IPS-20b (cell line): ENCODE measurements at regions not wholly inside any gene's neighbourhood (a gene's known extent, or its start where the extent isn't known, plus 50 kb on each side); places are given as distances from the start of the nearest gene placed in this dataset.

Experiments used
- H3K27ac ChIP-seq: one replicate; pipeline ENCODE4 v1.5.1; 2013; ENCODE audit warnings: low read length
- H3K27me3 ChIP-seq: 2 replicates; pipeline ENCODE4 v1.6.1; 2013; ENCODE audit warnings: mild to moderate bottlenecking, low read length, inconsistent platforms; ENCODE audit not compliant: insufficient read depth
- H3K36me3 ChIP-seq: 2 replicates; pipeline ENCODE4 v1.6.1; 2013; ENCODE audit warnings: low read depth, mild to moderate bottlenecking, inconsistent platforms, low read length, moderate library complexity; ENCODE audit not compliant: insufficient read depth
- H3K4me1 ChIP-seq: 2 replicates; pipeline ENCODE4 v1.6.1; 2013; ENCODE audit warnings: mild to moderate bottlenecking, control low read depth, inconsistent platforms, low read length, moderate library complexity; ENCODE audit not compliant: insufficient read depth
- H3K4me3 ChIP-seq: 2 replicates; pipeline ENCODE4 v1.5.1; 2013; ENCODE audit warnings: mild to moderate bottlenecking, low read length, inconsistent platforms
- H3K9ac ChIP-seq: 2 replicates; pipeline ENCODE4 v1.6.1; 2013; ENCODE audit warnings: low read depth, mild to moderate bottlenecking, inconsistent platforms, low read length, moderate library complexity
- H3K9me3 ChIP-seq: 2 replicates; pipeline ENCODE4 v1.6.1; 2013; ENCODE audit warnings: mild to moderate bottlenecking, low read depth, low read length, inconsistent platforms; ENCODE audit not compliant: insufficient read depth

DNA sequence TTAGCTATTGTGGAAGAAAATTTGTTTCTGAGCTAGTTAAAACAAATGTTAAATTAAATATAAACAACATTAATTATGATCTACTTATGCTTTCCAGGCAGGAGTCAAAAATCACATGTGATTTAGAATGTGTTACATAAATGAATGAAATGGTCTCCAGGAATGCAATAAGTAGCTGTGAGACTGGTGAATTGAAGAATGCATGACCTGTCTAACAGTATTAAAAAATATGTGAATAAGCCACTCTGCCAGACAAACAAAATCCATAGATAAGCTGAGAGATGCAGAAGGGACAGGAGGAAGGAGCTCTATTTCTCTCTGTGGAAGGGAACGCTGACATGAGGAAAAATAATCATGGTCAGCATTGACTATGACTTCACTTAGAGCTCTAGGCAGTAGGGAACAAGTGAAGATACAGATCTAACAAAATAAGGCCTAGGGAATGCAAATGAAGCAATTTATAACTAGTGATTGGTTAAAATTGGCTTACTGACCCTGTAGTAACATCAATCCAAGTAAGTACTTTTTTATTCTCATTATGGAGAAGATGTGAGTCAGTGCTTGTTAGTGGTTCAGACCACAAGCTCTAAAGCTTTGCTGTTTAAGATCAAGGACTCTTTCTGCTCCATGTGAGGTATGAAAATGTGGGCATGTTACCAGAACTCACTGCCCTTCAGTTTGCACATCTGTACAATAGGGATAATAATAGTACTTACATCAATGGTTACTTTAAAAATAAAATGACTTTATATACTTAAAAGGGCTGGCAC is 432.6 kb downstream of the MMUT start:
- Histone ChIP-seq H3K9me3 (no peaks in the 10 kb centered on the region; the same call in 1 of the 2 replicates), H3K9ac (no peak overlapping the region), H3K27me3 (no peaks in the 10 kb centered on the region), H3K4me3 (no peak overlapping the region), H3K36me3 (no peaks in the 10 kb centered on the region), H3K4me1 (no peaks in the 10 kb centered on the region), H3K27ac (no peak overlapping the region)

DNA sequence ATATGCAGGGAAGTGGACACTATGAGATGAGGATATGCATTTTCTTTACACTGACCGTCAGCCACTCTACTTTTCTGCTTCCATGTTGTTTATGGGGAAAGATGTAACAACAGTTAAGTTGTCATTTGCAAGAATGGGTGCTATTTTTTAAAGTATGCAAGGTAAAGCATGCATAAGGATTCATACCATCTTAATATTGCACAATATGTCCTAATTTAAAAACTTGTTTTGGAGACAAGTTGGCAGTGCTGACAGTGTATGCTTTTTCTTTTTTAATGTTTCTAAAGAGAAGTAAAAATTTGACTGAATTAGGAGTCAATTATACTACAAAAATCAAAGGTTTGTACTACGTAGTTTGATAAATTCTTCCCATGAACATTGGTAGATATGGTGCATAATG is 435.4 kb downstream of the MMUT start:
- Histone ChIP-seq H3K27ac (no peak overlapping the region), H3K4me3 (no peak overlapping the region), H3K9me3 (peaks cover 3% of the 10 kb centered on the region; the same call in 1 of the 2 replicates)

DNA sequence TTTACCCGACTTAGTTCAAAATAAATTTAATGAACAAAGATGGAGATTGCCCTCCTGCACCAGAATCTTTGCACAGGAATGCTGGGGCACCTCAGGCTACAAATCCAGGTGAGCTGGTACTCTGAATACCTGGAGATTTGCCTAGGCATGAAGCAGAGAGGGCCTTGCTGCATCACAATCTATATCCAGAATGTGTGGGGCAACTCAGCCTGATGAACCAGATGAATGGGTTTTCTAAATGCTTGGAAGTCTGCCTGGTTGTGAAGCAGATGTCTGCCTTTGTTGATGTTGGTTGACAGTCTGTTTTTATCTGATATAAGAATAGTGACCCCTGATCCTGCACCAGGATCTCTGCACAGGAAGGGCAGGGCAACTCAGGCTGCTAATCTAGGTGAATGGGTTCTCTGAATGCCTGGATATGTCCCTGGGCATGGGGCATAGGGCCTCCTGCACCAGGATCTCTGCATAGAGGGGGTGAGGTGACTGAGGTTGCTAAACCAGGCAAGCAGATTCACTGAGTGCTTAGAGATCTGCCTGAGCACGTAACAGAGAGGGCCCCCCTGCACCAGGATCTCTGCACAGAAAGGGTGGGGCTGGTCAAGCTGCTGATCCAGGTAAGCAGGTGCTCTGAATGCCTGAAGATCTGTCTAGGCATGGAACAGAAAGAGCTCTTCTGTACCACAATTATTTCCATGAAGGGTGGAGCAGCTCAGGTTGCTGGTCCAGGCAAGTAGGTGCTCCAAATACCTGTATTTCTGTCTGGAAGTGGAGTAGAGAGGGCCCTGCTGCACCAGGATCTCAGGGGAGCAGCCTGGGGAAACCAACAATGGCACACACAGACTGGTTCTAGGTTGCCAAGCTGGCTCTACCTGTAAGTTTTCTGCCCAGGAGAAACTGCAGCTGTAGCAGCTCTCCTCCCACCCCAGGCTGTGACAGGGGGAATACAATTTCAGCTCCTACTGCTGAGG is 437.5 kb downstream of the MMUT start:
- Histone ChIP-seq H3K36me3 (no peaks in the 10 kb centered on the region), H3K9ac (no peak overlapping the region), H3K27me3 (no peaks in the 10 kb centered on the region), H3K27ac (no peak overlapping the region), H3K9me3 (peaks cover 3% of the 10 kb centered on the region; the same call in 1 of the 2 replicates), H3K4me3 (no peak overlapping the region), H3K4me1 (no peaks in the 10 kb centered on the region)

More for the DNA sequence above, 435.4 kb downstream of the MMUT start:
- no peaks in the 10 kb centered on the region for H3K36me3 ChIP-seq
- H3K9ac ChIP-seq: no peak overlapping the region
- H3K27me3 ChIP-seq: no peaks in the 10 kb centered on the region
- H3K4me1 ChIP-seq: no peaks in the 10 kb centered on the region

DNA sequence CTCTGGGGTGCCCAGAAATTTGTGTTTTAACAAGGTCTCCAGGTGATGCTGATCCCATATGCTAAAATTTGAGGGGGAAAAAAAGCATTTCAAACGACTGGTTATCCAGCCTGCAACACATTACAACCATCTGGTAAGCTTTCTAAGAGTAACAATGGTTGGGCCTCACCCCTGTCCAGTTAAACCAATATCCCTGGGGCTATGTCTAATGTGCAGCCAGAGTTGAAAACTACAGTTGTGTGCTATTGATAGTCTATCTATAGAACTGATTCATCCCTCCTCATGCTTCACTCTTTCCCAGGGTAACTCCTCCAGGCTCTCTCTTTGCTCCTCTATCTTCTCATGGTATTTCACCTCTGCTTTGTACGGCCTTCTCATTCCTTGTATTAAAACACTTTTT is 458.3 kb downstream of the MMUT start:
- Histone ChIP-seq H3K4me3 (no peak overlapping the region), H3K27me3 (no peaks in the 10 kb centered on the region), H3K9ac (no peak overlapping the region), H3K36me3 (no peaks in the 10 kb centered on the region), H3K4me1 (no peaks in the 10 kb centered on the region; the same call in 1 of the 2 replicates), H3K9me3 (no peaks in the 10 kb centered on the region), H3K27ac (no peak overlapping the region)

DNA sequence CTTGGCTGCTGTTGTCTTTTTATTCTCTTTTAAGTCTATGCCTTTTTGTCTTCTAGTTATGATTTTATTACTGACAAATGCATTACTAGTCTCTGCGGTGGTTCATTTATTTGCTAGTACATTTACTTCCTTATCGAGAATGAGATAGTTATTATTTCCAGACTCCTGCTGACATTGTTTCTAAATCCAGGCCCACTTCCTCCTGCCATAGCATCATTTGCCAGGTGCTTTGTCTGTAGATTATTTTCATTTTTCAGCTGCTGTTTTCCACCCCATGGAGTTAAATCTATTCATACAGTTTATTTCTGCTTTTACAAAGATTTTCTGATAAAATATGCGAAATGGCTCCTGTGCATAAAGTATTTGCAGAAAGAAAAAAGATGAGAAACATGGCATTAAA is 459.7 kb downstream of the MMUT start:
- no peaks in the 10 kb centered on the region for H3K36me3 ChIP-seq
- no peaks in the 10 kb centered on the region for H3K9me3 ChIP-seq
- H3K4me3 ChIP-seq: no peak overlapping the region
- no peak overlapping the region for H3K9ac ChIP-seq
- H3K27me3 ChIP-seq: no peaks in the 10 kb centered on the region
- H3K4me1 ChIP-seq: no peaks in the 10 kb centered on the region; the same call in 1 of the 2 replicates
- H3K27ac ChIP-seq: no peak overlapping the region

DNA sequence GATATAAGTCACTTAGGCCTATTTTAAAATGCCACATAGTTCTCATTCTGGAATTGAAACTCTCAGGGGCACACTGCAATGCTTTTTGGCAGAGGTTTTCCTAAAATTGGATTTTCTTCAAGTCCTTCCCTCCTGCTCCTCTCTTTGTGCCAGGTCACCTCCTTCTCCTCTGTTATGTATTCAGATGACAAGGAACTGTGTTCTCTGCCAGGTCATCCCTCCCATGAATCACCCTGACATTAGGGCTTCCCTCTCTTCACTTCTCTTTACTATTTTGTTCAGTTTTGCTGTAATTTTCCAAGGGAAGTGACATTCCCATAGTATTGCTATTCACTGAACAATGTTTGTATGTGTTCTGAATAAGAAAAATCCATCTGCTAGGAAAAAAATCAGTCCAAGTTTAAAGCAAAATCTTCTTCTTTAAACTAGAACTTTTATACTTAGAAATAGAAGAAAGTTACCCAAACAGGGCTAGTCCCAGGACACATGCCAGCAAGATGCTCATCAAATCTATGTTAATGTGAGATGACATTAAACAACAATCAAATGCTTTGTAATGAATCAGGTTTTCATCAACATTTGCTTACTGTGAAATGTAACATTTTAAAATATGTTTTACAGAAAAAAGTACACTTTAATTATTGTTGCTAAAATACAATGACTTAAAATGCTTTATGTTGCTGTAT is 461.1 kb downstream of the MMUT start:
- Histone ChIP-seq H3K4me1 (no peaks in the 10 kb centered on the region; the same call in 1 of the 2 replicates), H3K4me3 (no peak overlapping the region), H3K9me3 (no peaks in the 10 kb centered on the region), H3K36me3 (no peaks in the 10 kb centered on the region), H3K27me3 (no peaks in the 10 kb centered on the region), H3K9ac (no peak overlapping the region), H3K27ac (no peak overlapping the region)

DNA sequence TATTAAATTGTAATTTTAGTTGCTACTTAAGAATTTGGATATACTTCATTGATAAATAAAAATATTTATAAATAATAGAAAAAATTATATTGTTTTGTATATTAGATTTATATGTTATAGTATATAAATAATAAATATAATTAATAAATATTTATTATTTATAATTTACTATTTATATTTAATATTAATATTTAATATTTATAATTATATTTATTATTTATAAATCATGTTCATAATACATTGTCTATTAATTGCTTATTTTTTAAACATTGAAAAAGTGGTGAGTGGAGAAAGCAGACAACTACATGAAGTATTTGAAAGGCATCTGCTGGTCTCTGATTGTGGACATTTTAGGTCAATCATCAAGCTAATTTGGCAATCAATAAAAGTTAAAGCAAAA is 464.5 kb downstream of the MMUT start:
- H3K9me3 ChIP-seq: no peaks in the 10 kb centered on the region

DNA sequence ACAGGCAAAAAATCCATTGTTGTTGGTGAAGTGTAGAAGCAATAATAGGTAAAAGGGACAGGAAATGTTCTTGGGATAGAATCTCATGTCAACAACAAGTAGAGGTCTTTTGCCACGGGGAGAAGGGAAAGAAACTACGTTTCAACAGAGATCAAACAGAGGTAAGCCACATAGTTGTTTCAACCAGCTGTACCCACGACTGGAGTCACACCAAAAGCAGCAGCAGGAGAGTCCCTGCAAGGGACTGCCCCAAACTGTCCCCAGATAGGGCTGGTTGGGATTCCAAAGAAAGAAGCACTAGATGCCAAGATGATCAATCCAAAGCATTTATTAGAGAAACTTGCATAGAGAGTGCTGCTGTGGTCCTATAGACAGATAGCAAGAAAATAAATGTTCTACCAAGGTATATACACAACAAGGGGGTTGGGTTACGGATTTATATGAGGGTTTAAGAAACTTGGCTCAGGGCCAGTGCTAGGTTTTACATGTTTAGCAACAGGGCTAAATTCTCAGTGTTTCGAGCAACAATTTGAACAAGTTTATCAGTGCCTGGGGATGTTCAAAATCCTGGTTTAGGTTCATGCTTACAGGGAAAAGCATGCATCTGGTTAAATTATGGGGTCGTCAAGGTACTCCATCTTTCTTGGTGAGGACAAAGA is 466.5 kb downstream of the MMUT start:
- Histone ChIP-seq H3K9me3 (no peaks in the 10 kb centered on the region), H3K27me3 (no peaks in the 10 kb centered on the region), H3K4me1 (no peaks in the 10 kb centered on the region; the same call in 1 of the 2 replicates), H3K27ac (no peak overlapping the region), H3K4me3 (no peak overlapping the region), H3K36me3 (no peaks in the 10 kb centered on the region), H3K9ac (no peak overlapping the region)

More for the DNA sequence above, 464.5 kb downstream of the MMUT start:
- no peak overlapping the region for H3K4me3 ChIP-seq
- no peaks in the 10 kb centered on the region for H3K27me3 ChIP-seq
- H3K36me3 ChIP-seq: no peaks in the 10 kb centered on the region
- H3K4me1 ChIP-seq: no peaks in the 10 kb centered on the region; the same call in 1 of the 2 replicates
- no peak overlapping the region for H3K27ac ChIP-seq
- no peak overlapping the region for H3K9ac ChIP-seq

DNA sequence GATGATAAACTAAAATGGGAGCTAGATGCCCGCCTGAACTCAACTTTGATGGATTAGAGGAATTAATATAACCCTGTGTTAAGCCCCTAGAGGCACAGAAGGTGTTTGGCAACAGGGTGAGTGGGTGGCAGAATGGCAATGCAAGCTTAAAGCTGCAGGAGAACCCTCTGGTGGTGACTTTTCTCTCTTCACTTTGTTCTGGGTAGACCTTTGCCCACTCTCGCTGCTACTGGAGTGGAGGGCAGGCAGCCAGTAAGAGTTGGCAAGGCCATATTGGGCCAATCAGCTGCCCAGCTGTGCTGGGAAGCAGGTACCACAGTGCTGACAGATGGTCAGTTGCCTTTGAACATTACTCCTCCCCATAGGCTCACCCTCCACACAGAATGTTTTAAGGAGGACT is 468.2 kb downstream of the MMUT start:
- no peaks in the 10 kb centered on the region for H3K27me3 ChIP-seq
- H3K9me3 ChIP-seq: no peaks in the 10 kb centered on the region
- H3K4me3 ChIP-seq: no peak overlapping the region
- H3K36me3 ChIP-seq: no peaks in the 10 kb centered on the region
- H3K9ac ChIP-seq: no peak overlapping the region
- no peak overlapping the region for H3K27ac ChIP-seq
- H3K4me1 ChIP-seq: no peaks in the 10 kb centered on the region

DNA sequence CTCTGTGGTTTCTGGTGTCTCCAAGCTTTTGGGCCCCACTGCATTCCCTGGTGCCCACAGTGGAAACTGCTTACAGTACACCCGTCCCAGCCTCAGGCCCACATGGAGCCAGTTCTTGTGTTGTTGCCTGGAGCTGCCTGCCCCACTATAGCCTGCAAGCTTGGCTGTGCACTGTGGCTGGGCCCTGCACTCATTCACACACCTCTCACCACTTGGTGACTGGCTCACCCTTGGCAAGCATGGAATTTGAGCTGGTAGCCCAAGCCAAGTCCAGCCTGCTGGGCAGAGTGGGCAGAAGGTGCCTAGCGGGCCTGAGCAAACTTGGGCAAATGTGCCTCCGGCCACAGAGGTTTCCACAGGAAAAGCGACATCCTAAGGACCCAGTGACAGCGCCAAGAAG is 472.3 kb downstream of the MMUT start:
- Histone ChIP-seq H3K27ac (no peak overlapping the region), H3K9ac (no peak overlapping the region), H3K4me1 (no peaks in the 10 kb centered on the region), H3K36me3 (no peaks in the 10 kb centered on the region), H3K9me3 (no peaks in the 10 kb centered on the region), H3K27me3 (no peaks in the 10 kb centered on the region), H3K4me3 (no peak overlapping the region)

DNA sequence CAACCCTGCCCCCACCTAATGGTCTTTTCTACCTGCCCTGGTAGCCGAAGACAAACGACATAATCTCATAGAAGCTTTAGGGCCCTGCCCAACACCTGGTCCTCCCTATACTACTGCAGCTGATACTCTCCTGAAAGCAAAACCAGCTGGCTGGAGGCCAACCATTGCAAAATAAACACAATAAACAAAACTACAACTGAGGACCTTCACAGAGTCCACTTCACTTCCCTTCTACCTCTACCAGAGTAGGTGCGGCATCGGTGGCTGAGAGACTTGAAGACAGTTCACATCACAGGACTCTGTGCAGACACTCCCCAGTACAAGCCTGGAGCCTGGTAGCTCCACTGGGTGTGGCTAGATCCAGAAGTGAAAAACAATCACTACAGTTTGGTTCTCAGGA is 476.2 kb downstream of the MMUT start:
- no peaks in the 10 kb centered on the region for H3K4me1 ChIP-seq
- no peak overlapping the region for H3K27ac ChIP-seq
- 0 out of 2 replicates have a peak, but pooled peaks cover 4% of the 10 kb centered on the region for H3K9me3 ChIP-seq
- H3K36me3 ChIP-seq: no peaks in the 10 kb centered on the region
- no peak overlapping the region for H3K9ac ChIP-seq
- no peak overlapping the region for H3K4me3 ChIP-seq
- H3K27me3 ChIP-seq: no peaks in the 10 kb centered on the region
